IPS-18a (cell line): ENCODE measurements at regions not wholly inside any gene's neighbourhood (a gene's known extent, or its start where the extent isn't known, plus 50 kb on each side); places are given as distances from the start of the nearest gene placed in this dataset.
"Not testable (repeated sequence)": the region's sequence is repeated elsewhere in the genome, so short reads cannot be mapped to it uniquely, and the experiment has no call there.

Source experiments
- H3K27ac ChIP-seq: one replicate; pipeline ENCODE4 v1.5.1; 2013; ENCODE audit warnings: low read length
- H3K27me3 ChIP-seq: one replicate; pipeline ENCODE4 v1.6.1; 2013; ENCODE audit warnings: mild to moderate bottlenecking, low read length; ENCODE audit not compliant: control insufficient read depth, insufficient read depth
- H3K36me3 ChIP-seq: one replicate; pipeline ENCODE4 v1.6.1; 2013; ENCODE audit warnings: low read depth, low read length; ENCODE audit not compliant: control insufficient read depth
- H3K4me1 ChIP-seq: one replicate; pipeline ENCODE4 v1.6.1; 2013; ENCODE audit warnings: low read depth, low read length; ENCODE audit not compliant: control insufficient read depth
- H3K4me3 ChIP-seq: one replicate; pipeline ENCODE4 v1.5.1; 2013; ENCODE audit warnings: low read length
- H3K9ac ChIP-seq: one replicate; pipeline ENCODE4 v1.6.1; 2013; ENCODE audit warnings: mild to moderate bottlenecking, low read length, moderate library complexity
- H3K9me3 ChIP-seq: one replicate; pipeline ENCODE4 v1.6.1; 2013; ENCODE audit warnings: low read depth, low read length; ENCODE audit not compliant: control insufficient read depth

DNA sequence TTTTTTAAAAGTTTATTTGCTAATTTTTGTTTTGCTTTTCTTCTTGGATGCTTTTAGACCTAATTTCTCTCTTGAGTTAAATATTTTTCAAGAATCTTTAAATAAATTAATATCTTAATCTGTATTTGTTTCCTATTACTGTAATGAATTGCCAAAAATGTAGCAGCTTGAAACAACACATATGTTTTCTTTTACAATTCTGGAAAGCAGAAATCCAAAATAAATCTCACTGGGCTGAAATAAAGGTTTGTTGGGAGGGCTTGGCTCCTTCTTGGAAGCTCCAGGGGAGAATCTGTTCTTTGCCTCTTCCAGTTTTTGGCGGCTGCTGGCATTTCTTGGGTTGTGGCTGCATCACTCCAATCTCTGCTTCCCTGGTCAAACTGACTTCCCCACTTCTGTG lies 658.1 kb upstream of the ARRDC3 start:
- Histone ChIP-seq H3K27ac (no peak overlapping the region), H3K27me3 (no peaks in the 10 kb centered on the region), H3K9ac (no peak overlapping the region), H3K9me3 (no peaks in the 10 kb centered on the region), H3K4me1 (no peaks in the 10 kb centered on the region), H3K4me3 (no peak overlapping the region), H3K36me3 (no peaks in the 10 kb centered on the region)

DNA sequence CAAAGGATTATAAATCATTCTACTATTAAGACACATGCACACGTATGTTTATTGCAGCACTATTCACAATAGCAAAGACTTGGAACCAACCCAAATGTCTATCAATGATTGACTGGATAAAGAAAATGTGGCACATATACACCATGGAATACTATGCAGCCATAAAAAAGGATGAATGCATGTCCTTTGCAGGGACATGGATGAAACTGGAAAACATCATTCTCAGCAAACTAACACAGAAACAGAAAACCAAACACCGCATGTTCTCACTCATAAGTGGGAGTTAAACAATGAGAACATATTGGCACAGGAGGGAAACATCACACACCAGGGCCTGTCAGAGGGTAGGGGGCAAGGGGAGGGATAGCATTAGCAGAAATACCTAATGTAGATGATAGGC lies 646.7 kb upstream of the ARRDC3 start:
- H3K4me1 ChIP-seq, H3K27ac ChIP-seq, H3K9me3 ChIP-seq, H3K9ac ChIP-seq, H3K27me3 ChIP-seq, H3K4me3 ChIP-seq, H3K36me3 ChIP-seq: not testable (repeated sequence)

DNA sequence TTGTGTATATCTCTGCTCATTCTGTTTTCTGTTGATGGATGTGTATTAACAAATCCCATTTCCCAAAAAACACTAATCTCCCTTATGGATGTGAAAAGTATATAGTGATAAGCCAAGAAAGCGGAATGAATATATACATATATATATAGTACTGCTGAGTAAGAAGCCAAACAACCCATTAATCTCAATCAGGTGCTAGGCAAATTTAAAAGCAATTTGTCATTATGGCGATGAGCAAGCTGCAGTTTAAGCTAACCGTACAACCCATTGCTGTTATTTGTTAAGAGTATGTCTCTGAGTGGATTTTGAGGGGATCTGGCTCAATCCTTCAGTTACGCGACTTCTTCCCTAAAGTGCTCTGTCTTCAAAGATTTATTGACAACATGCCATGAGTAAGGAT lies 640.4 kb upstream of the ARRDC3 start:
- Histone ChIP-seq H3K27me3 (no peaks in the 10 kb centered on the region), H3K27ac (no peak overlapping the region), H3K9ac (no peak overlapping the region), H3K4me3 (no peak overlapping the region), H3K36me3 (no peaks in the 10 kb centered on the region), H3K4me1 (no peaks in the 10 kb centered on the region), H3K9me3 (no peaks in the 10 kb centered on the region)

DNA sequence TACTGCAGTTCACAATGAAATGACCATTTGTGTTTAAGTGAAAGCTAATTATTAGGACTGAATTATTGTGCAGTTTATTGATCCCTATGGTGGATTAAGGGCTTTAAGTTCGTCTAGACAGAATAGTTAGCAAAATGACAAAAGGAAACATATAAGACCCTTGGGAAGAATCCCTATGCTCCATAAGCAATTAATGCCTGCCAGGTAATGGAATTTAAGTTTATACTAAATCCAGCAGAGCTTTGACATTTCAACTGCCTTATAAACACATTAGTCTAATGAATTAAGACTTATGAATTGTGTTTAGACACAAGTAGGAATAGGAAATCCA lies 640.0 kb upstream of the ARRDC3 start:
- H3K27me3 ChIP-seq, result no peaks in the 10 kb centered on the region
- H3K36me3 ChIP-seq, result no peaks in the 10 kb centered on the region
- no peak overlapping the region for H3K27ac ChIP-seq
- H3K4me1 ChIP-seq, result no peaks in the 10 kb centered on the region
- H3K4me3 ChIP-seq, result no peak overlapping the region
- no peaks in the 10 kb centered on the region for H3K9me3 ChIP-seq
- H3K9ac ChIP-seq, result no peak overlapping the region

DNA sequence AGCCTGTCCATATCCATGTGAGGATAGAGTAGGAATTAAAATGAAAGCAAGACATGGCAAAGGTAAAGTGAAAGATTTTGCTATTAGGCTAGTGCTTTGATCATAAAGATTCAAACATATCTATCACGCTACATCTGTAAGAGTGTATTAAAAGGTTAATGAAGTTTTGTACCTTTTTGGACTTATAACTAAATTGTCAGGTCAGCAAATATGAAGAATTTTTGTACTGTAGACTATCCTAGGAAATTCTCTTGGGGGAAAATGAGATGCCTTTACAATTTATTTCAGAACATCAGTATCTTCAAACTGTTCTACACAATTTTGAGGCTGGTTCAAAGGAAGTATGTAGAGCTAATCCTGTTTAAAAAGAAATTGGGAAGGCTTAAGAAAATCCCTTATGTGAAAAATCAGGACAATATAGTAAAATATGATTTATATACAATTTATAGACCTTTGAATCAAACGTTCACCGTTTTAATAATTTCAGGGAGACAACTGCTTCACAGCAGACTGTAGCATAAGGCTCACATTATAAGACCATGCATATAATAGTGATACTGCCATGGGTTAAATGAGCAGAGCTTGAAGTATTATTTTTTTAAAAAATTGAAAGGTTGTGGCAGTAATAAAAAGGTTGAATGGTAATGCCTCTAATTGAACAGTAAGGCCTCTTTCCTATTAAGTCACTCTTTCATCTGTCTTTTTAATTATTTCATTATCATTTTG lies 639.5 kb upstream of the ARRDC3 start:
- Histone ChIP-seq H3K27ac (no peak overlapping the region), H3K4me1 (peaks cover 5% of the 10 kb centered on the region), H3K4me3 (no peak overlapping the region), H3K9me3 (no peaks in the 10 kb centered on the region), H3K9ac (no peak overlapping the region), H3K27me3 (no peaks in the 10 kb centered on the region), H3K36me3 (no peaks in the 10 kb centered on the region)

DNA sequence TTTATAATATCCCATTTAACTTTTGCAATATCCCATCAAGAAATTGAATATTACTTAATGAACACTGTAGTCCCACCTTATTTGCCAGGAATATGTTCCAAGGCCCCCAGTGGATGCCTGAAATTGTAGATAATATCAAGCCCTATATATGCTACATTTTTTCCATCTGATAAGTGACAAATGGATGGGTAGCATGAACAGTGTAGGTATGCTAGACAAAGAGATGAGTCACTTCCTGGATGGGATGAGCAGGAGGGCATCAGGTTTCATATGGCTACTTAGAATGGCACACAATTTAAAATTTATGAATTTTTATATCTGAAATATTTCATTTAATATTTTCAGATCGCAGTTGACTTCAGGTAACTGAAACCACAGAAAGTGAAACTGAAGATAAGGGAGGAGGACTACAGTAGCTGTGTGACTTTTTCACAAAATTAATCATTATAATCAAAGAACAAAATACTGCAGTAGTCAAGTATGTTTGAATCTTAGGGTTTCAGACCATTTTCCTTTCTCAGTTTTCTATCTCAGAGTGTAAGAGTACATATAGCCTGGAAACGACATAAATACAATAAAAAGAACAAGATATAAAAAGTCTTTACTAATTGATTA lies 636.4 kb upstream of the ARRDC3 start:
- Histone ChIP-seq H3K9me3 (no peaks in the 10 kb centered on the region), H3K9ac (no peak overlapping the region), H3K27me3 (no peaks in the 10 kb centered on the region), H3K4me1 (peaks cover 6% of the 10 kb centered on the region), H3K27ac (no peak overlapping the region), H3K4me3 (no peak overlapping the region), H3K36me3 (no peaks in the 10 kb centered on the region)

DNA sequence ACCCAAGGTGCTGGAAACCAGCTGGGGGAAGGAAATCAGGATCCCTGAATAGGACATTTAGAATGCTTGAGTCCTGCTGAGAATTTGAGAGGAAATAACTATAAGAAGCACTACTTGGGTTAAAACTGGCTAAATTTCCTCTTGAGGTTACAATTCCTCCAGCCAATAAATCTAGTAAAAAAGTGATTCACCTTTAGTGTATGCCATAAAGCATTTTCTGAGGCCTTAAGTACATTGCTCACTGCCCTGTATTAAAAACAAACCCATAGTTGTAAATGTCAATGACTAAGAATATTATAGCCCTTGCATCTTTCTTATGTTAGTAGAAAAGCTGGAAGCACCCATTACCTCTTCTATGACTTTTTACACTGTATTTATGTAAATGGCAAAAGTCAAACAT lies 634.7 kb upstream of the ARRDC3 start:
- H3K27ac ChIP-seq, result no peak overlapping the region
- H3K27me3 ChIP-seq, result no peaks in the 10 kb centered on the region
- H3K4me3 ChIP-seq, result no peak overlapping the region
- peaks cover 6% of the 10 kb centered on the region for H3K4me1 ChIP-seq
- no peaks in the 10 kb centered on the region for H3K36me3 ChIP-seq
- H3K9ac ChIP-seq, result no peak overlapping the region
- no peaks in the 10 kb centered on the region for H3K9me3 ChIP-seq

DNA sequence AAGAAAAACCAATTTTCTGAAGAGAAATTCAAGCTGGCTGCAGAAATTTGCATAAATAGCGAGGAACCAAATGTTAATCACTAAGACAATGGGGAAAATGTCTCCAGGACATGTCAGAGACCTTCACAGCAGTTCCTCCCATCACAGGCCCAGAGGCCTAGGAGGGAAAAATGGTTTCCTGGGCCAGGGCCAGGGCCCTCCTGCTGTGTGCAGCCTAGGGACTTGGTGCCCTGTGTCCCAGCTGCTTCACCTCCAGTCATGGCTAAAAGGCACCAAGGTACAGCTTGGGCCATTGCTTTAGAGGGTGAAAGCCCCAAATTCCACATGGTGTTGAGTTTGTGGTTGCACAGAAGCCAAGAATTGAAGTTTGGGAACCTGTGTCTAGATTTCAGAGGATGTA lies 628.7 kb upstream of the ARRDC3 start:
- H3K9ac ChIP-seq, H3K4me3 ChIP-seq, H3K4me1 ChIP-seq, H3K27ac ChIP-seq, H3K36me3 ChIP-seq, H3K9me3 ChIP-seq, H3K27me3 ChIP-seq: not testable (repeated sequence)

DNA sequence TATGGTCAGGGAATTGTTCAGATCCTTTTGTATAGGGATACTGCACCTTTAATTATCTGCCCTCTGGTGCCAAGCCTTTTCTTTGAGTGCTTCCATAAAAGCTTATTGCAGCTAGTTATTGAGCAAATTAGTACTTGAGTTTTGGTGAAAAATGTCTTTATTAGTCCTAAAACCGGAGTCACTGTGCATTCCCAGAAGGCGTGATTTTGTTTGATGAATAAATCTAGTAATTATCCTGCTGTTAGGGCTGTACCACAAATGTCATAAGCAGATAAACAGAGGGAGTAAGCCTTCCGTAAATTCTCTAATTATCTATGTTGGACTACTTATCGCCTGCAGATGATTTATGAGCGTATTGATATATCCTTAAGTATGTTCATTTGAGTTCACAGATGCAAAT lies 620.7 kb upstream of the ARRDC3 start:
- Histone ChIP-seq H3K4me1 (peaks cover 6% of the 10 kb centered on the region), H3K4me3 (no peak overlapping the region), H3K36me3 (no peaks in the 10 kb centered on the region), H3K27me3 (no peaks in the 10 kb centered on the region), H3K9me3 (no peaks in the 10 kb centered on the region), H3K27ac (no peak overlapping the region), H3K9ac (no peak overlapping the region)

DNA sequence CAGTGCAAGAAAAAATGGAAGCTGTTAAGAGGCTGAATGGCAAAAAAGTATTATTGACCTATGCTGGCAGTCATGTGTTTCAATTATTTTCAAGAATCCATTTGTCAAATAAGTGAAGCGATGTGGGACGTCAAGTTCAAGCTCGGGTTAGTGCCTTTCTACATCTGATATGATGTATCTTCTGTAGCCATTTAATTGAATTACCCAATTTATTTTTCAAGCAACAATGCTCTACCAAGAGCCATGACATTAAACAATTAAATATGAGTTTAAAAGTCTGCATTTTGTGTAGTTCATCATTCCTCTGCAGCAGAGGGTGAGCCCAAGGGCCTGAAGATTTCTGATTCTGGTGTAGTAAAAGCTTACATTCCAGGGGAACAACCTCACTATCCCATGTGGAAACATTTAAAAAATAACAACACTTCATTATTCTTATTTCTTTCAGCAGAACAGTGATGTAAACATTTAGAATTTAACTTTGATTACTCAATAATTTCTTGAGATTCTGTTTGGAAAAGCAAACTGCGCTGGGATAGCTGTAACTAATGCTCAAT lies 619.7 kb upstream of the ARRDC3 start:
- Histone ChIP-seq H3K27ac (no peak overlapping the region), H3K4me3 (no peak overlapping the region), H3K4me1 (peaks cover 6% of the 10 kb centered on the region), H3K9me3 (no peaks in the 10 kb centered on the region), H3K27me3 (no peaks in the 10 kb centered on the region), H3K9ac (no peak overlapping the region), H3K36me3 (no peaks in the 10 kb centered on the region)

DNA sequence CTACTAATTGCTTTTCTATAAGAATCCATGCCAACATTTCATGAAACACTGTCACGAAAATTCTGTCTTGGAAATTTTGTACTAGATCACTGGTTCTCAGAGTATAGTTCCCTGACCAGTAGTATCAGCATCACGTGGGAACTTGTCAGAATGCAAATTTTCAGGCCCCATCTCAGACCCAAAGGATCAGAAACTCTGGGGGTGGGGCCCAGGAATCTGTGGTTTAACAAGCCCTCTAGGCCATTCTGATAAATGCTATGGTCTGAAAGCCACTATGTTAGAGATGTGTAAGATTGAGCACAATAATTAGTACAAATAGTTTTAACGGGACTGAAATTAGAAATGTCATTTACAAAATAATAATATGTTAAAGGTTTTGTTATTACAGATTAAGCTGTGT lies 615.7 kb upstream of the ARRDC3 start:
- no peaks in the 10 kb centered on the region for H3K27me3 ChIP-seq
- H3K36me3 ChIP-seq, result no peaks in the 10 kb centered on the region
- H3K4me3 ChIP-seq, result no peak overlapping the region
- H3K9me3 ChIP-seq, result no peaks in the 10 kb centered on the region
- no peak overlapping the region for H3K9ac ChIP-seq
- no peak overlapping the region for H3K27ac ChIP-seq
- H3K4me1 ChIP-seq, result no peaks in the 10 kb centered on the region

DNA sequence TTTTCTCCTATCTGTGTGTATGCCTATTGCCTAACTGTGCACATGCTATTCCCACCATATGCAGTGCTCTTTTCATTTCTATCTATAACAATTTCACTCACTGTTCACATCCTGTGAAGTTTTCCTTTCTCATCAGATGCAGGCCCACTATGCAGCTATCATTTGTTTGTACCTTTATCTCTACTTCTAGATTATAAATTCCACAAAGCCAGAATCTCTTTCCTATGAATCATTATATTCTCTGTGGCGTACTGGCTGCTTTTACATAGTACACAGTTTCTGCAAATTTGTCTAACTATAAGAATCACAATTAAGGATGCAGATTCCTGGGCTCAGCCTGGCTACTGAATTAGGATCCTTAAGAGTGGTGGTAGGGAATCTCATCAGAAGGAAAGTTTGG lies 600.8 kb upstream of the ARRDC3 start:
- no peak overlapping the region for H3K27ac ChIP-seq
- peaks cover 19% of the 10 kb centered on the region for H3K4me1 ChIP-seq
- H3K4me3 ChIP-seq, result no peak overlapping the region
- no peaks in the 10 kb centered on the region for H3K27me3 ChIP-seq
- no peaks in the 10 kb centered on the region for H3K36me3 ChIP-seq
- H3K9ac ChIP-seq, result no peak overlapping the region
- no peaks in the 10 kb centered on the region for H3K9me3 ChIP-seq
